ENCODE measurements at regions not wholly inside any gene's neighbourhood (a gene's known extent, or its start where the extent isn't known, plus 50 kb on each side); places are given as distances from the start of the nearest gene placed in this dataset.
A peak's percentile ranks its signal among the peaks of the same experiment; 100 is the strongest.
"Not testable (repeated sequence)": the region's sequence is repeated elsewhere in the genome, so short reads cannot be mapped to it uniquely, and the experiment has no call there.

DNA sequence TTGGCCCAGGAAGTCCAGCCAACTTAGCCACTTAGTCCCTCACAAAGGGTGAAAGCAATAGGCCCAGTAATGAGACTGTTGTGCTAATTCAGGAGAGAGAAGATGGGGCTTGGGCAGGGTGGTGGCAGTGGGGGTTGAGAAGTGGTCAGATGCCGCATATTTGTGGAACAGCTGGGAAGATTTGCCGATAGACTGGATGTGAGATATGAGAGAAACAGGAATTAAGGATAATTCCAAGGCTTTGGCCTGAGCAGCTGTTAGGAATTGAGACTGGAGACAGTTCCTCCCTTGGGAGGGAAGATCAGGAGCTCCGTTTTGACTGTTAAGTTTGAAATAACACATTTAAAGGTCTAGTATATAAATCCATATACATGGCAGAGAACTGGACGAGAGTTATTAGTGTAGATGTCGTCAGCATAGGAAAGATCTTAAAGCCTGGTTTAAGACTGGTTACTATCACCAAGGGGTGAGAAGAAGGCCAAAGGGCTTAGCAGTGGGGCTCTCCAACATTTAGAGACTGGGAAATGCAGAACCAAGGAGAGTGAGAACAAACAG is 323.7 kb upstream of the FAM78B start:
- Histone ChIP-seq H3K9me2 (replicated peaks; ENCODE audit: insufficient read depth, low read length) (no peaks in the 10 kb centered on the region), H3K4me2 (ENCODE audit: low read depth, low read length, poor library complexity, severe bottlenecking) (peak overlapping the region; percentile 79), H3K27me3 (ENCODE audit: low read length) (no peaks in the 10 kb centered on the region), H4K20me1 (ENCODE audit: insufficient read depth, low read depth, low read length) (no peaks in the 10 kb centered on the region), H3K79me2 (ENCODE audit: low read length) (no peaks in the 10 kb centered on the region), H2AFZ (ENCODE audit: low read length) (peak overlapping the region; percentile 63; the same call in 1 of the 2 replicates), H3K9ac (ENCODE audit: low read length) (peak overlapping the region; percentile 63), H3K27ac (ENCODE audit: low read length) (no peak overlapping the region), H3K9me3 (ENCODE audit: low read length) (no peaks in the 10 kb centered on the region), H3K4me3 (ENCODE audit: low read length) (peak overlapping the region; percentile 64), H3K4me1 (ENCODE audit: low read length) (peaks cover 14% of the 10 kb centered on the region), H3K36me3 (ENCODE audit: insufficient read depth, low read length) (no peaks in the 10 kb centered on the region)
- DNase-seq, result no peak

DNA sequence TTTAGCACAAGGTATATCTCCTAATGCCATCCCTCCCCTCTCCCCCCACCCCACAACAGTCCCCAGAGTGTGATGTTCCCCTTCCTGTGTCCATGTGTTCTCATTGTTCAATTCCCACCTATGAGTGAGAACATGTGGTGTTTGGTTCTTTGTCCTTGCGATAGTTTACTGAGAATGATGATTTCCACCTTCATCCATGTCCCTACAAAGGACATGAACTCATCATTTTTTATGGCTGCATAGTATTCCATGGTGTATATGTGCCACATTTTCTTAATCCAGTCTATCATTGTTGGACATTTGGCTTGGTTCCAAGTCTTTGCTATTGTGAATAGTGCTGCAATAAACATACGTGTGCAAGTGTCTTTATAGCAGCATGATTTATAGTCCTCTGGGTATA is 327.0 kb upstream of the FAM78B start:
- DNase-seq; H3K36me3 ChIP-seq (ENCODE audit: insufficient read depth, low read length); H3K4me2 ChIP-seq (ENCODE audit: low read depth, low read length, poor library complexity, severe bottlenecking); H2AFZ ChIP-seq (ENCODE audit: low read length); H3K9me3 ChIP-seq (ENCODE audit: low read length); H3K27ac ChIP-seq (ENCODE audit: low read length); H3K9ac ChIP-seq (ENCODE audit: low read length); H3K4me3 ChIP-seq (ENCODE audit: low read length); H4K20me1 ChIP-seq (ENCODE audit: insufficient read depth, low read depth, low read length); H3K79me2 ChIP-seq (ENCODE audit: low read length); H3K9me2 ChIP-seq (replicated peaks; ENCODE audit: insufficient read depth, low read length); H3K27me3 ChIP-seq (ENCODE audit: low read length): not testable (repeated sequence)
- H3K4me1 ChIP-seq (ENCODE audit: low read length), result peaks cover 14% of the 10 kb centered on the region

DNA sequence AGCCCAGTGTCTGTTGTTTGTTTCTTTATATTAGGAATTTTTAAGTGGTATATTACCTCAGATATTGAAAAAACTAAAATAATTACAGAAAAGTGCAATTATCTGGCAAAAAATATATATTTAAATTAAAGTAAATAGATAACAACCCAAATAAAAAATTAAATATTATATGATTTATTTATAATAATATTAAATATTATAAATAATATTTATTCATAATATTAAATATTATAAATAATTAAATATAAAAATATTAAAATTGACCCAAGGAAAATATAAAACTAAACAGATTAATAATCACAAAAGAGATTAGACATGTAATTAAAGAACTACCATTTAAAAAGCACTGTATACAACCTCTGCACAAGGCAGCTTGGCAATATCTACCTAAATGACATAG is 331.9 kb upstream of the POGK start:
- no peak overlapping the region for H3K9ac ChIP-seq (ENCODE audit: low read length)
- no peaks in the 10 kb centered on the region for H3K9me3 ChIP-seq (ENCODE audit: low read length)
- no peaks in the 10 kb centered on the region for H3K4me1 ChIP-seq (ENCODE audit: low read length)
- no peak overlapping the region for H2AFZ ChIP-seq (ENCODE audit: low read length)
- H4K20me1 ChIP-seq (ENCODE audit: insufficient read depth, low read depth, low read length), result no peaks in the 10 kb centered on the region
- no peaks in the 10 kb centered on the region for H3K9me2 ChIP-seq (replicated peaks; ENCODE audit: insufficient read depth, low read length)
- H3K36me3 ChIP-seq (ENCODE audit: insufficient read depth, low read length), result no peaks in the 10 kb centered on the region
- H3K4me2 ChIP-seq (ENCODE audit: low read depth, low read length, poor library complexity, severe bottlenecking), result no peak overlapping the region
- H3K27me3 ChIP-seq (ENCODE audit: low read length), result no peaks in the 10 kb centered on the region
- no peak for DNase-seq
- H3K27ac ChIP-seq (ENCODE audit: low read length), result no peak overlapping the region
- H3K79me2 ChIP-seq (ENCODE audit: low read length), result no peaks in the 10 kb centered on the region
- H3K4me3 ChIP-seq (ENCODE audit: low read length), result no peak overlapping the region

DNA sequence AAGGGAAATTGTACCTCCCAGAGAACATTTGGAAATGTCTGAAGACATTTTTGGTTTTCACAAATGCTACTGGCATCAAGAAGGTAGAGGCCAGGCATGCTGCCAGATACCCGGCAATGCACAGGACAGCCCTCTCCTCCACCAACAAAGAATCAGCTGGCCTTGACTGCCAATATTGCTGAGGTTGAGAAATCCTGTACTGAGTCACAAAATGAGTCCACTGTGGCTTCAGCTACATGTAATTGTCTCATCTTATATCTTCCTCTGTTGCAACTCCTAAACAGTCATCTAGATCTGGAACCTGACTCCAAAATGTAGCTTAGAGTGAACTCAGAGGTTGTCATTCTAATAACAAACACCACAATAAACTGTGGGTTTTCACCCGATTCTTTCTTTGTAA is 327.5 kb upstream of the POGK start:
- Histone ChIP-seq H3K79me2 (ENCODE audit: low read length) (no peaks in the 10 kb centered on the region), H3K4me2 (ENCODE audit: low read depth, low read length, poor library complexity, severe bottlenecking) (no peak overlapping the region), H3K9me3 (ENCODE audit: low read length) (no peaks in the 10 kb centered on the region), H3K9ac (ENCODE audit: low read length) (no peak overlapping the region), H3K4me3 (ENCODE audit: low read length) (no peak overlapping the region), H3K9me2 (replicated peaks; ENCODE audit: insufficient read depth, low read length) (no peaks in the 10 kb centered on the region), H3K4me1 (ENCODE audit: low read length) (no peaks in the 10 kb centered on the region), H3K36me3 (ENCODE audit: insufficient read depth, low read length) (no peaks in the 10 kb centered on the region), H2AFZ (ENCODE audit: low read length) (no peak overlapping the region), H3K27ac (ENCODE audit: low read length) (no peak overlapping the region), H4K20me1 (ENCODE audit: insufficient read depth, low read depth, low read length) (no peaks in the 10 kb centered on the region), H3K27me3 (ENCODE audit: low read length) (no peaks in the 10 kb centered on the region)
- DNase-seq, result no peak

DNA sequence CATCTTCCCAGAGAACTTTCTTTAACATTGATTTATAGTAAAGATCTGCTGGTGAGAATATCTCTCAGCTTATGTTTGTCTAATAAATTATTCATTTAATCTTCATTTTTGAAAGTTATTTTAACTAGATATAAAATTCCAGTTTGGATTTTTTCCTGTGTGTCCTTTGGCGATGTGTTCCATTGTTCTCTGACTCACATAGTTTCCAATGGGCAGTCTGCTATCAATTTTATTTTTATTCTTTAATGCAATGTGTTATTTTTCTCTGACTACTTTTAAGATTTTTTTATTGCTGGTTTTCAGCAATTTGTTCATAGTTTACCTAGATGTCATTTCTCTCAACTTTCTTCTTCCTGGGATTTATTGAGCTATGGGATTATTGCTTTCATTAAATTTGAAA is 325.2 kb upstream of the POGK start:
- Histone ChIP-seq H2AFZ (ENCODE audit: low read length) (no peak overlapping the region), H3K79me2 (ENCODE audit: low read length) (no peaks in the 10 kb centered on the region), H3K9ac (ENCODE audit: low read length) (no peak overlapping the region), H3K36me3 (ENCODE audit: insufficient read depth, low read length) (no peaks in the 10 kb centered on the region), H3K27ac (ENCODE audit: low read length) (no peak overlapping the region), H3K4me2 (ENCODE audit: low read depth, low read length, poor library complexity, severe bottlenecking) (no peak overlapping the region), H3K4me1 (ENCODE audit: low read length) (no peaks in the 10 kb centered on the region), H3K9me3 (ENCODE audit: low read length) (no peaks in the 10 kb centered on the region), H3K27me3 (ENCODE audit: low read length) (no peaks in the 10 kb centered on the region), H4K20me1 (ENCODE audit: insufficient read depth, low read depth, low read length) (no peaks in the 10 kb centered on the region), H3K4me3 (ENCODE audit: low read length) (no peak overlapping the region), H3K9me2 (replicated peaks; ENCODE audit: insufficient read depth, low read length) (no peaks in the 10 kb centered on the region)
- no peak for DNase-seq

DNA sequence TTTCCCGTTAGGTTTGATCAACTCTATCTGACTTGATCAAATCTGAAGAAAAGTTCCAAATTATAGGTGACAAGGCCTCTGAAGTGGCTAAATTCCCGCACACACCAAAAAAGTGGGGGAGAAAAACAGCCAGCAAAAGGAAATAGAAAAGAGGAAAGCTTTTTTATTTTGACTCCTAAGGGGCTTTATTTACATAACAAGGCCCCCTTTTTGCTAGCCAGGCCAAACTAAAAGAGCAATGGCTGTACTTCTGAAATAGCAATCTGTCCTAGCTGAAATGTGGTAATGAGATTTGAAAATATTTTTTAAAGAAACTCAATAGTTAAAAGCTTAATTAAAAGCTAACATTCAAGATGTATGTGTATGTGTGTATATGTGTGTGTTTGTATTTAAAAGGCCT is 311.5 kb upstream of the POGK start:
- Histone ChIP-seq H3K27me3 (ENCODE audit: low read length) (no peaks in the 10 kb centered on the region), H3K36me3 (ENCODE audit: insufficient read depth, low read length) (no peaks in the 10 kb centered on the region), H3K4me1 (ENCODE audit: low read length) (no peaks in the 10 kb centered on the region), H3K4me3 (ENCODE audit: low read length) (no peak overlapping the region), H3K4me2 (ENCODE audit: low read depth, low read length, poor library complexity, severe bottlenecking) (no peak overlapping the region), H3K27ac (ENCODE audit: low read length) (no peak overlapping the region), H4K20me1 (ENCODE audit: insufficient read depth, low read depth, low read length) (no peaks in the 10 kb centered on the region), H2AFZ (ENCODE audit: low read length) (no peak overlapping the region), H3K9me3 (ENCODE audit: low read length) (no peaks in the 10 kb centered on the region), H3K79me2 (ENCODE audit: low read length) (no peaks in the 10 kb centered on the region), H3K9me2 (replicated peaks; ENCODE audit: insufficient read depth, low read length) (no peaks in the 10 kb centered on the region), H3K9ac (ENCODE audit: low read length) (no peak overlapping the region)
- DNase-seq, result no peak

DNA sequence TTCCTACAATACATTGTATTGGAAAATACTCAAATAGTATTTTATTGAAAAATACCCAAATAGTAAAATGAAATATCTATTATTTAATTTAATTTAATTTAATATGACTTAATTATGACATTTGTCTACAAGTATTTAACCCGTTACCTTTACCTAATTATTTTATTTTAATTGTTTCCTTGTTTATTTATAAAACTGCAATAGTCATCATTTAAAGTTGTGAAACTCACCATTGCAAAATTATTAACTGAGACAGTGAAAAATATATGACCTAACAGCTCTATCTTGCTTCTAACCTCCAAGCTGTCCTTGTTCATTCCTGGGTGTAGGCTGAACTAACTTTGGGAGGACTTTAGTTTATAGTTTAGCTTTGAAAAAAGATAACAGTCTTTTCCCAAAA is 300.6 kb upstream of the POGK start:
- H3K9me3 ChIP-seq (ENCODE audit: low read length), result no peaks in the 10 kb centered on the region
- no peaks in the 10 kb centered on the region for H3K4me1 ChIP-seq (ENCODE audit: low read length)
- DNase-seq, result no peak
- no peaks in the 10 kb centered on the region for H3K36me3 ChIP-seq (ENCODE audit: insufficient read depth, low read length)
- no peak overlapping the region for H3K4me3 ChIP-seq (ENCODE audit: low read length)
- H4K20me1 ChIP-seq (ENCODE audit: insufficient read depth, low read depth, low read length), result no peaks in the 10 kb centered on the region
- no peak overlapping the region for H3K4me2 ChIP-seq (ENCODE audit: low read depth, low read length, poor library complexity, severe bottlenecking)
- H3K9ac ChIP-seq (ENCODE audit: low read length), result no peak overlapping the region
- H3K79me2 ChIP-seq (ENCODE audit: low read length), result no peaks in the 10 kb centered on the region
- H3K27ac ChIP-seq (ENCODE audit: low read length), result no peak overlapping the region
- no peaks in the 10 kb centered on the region for H3K27me3 ChIP-seq (ENCODE audit: low read length)
- no peaks in the 10 kb centered on the region for H3K9me2 ChIP-seq (replicated peaks; ENCODE audit: insufficient read depth, low read length)
- no peak overlapping the region for H2AFZ ChIP-seq (ENCODE audit: low read length)

DNA sequence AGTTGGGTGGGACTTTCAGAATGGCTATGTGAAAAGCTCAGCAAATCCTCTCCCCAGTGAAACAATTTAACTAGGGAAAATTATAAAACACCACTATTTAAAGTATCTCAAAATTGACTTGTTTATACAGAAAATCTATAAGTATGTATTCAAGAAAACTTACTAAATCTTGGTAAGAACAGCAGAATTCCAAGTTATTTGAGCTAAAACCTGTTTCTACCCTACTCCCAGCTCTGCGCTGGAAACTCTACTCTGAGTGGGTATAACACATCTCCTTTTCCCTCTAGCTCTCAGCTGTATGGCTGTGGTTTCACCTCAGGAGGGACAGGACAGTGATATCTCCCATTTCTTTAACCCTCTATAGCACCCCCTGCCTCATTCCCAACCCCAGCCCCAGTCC is 295.2 kb upstream of the POGK start:
- H3K4me2 ChIP-seq (ENCODE audit: low read depth, low read length, poor library complexity, severe bottlenecking), result no peak overlapping the region
- no peak overlapping the region for H2AFZ ChIP-seq (ENCODE audit: low read length)
- no peak overlapping the region for H3K4me3 ChIP-seq (ENCODE audit: low read length)
- H3K27ac ChIP-seq (ENCODE audit: low read length), result no peak overlapping the region
- H3K4me1 ChIP-seq (ENCODE audit: low read length), result no peaks in the 10 kb centered on the region
- no peaks in the 10 kb centered on the region for H3K27me3 ChIP-seq (ENCODE audit: low read length)
- H3K9me2 ChIP-seq (replicated peaks; ENCODE audit: insufficient read depth, low read length), result no peaks in the 10 kb centered on the region
- H4K20me1 ChIP-seq (ENCODE audit: insufficient read depth, low read depth, low read length), result no peaks in the 10 kb centered on the region
- no peak for DNase-seq
- no peaks in the 10 kb centered on the region for H3K9me3 ChIP-seq (ENCODE audit: low read length)
- no peaks in the 10 kb centered on the region for H3K79me2 ChIP-seq (ENCODE audit: low read length)
- no peaks in the 10 kb centered on the region for H3K36me3 ChIP-seq (ENCODE audit: insufficient read depth, low read length)
- H3K9ac ChIP-seq (ENCODE audit: low read length), result no peak overlapping the region

DNA sequence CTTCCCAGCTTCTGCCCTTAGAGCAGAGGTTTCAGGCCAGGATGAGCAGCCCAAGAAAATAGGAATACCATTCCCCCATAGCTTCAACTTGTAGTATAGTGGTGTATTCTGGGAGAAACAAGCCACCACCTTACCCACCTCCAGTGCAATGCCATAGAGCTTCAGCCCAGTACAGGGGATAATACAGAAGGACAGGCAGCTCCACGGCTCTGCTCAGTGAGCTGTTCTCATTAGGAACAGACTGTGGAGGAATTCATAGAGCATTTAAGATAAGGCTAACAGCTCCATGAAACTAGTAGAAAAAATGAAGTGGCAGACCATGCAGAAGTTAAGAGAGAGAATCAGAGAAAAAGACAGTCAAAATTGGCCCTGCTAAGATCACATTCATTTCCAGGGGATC is 294.7 kb upstream of the POGK start:
- H2AFZ ChIP-seq (ENCODE audit: low read length), result no peak overlapping the region
- no peaks in the 10 kb centered on the region for H3K79me2 ChIP-seq (ENCODE audit: low read length)
- H3K36me3 ChIP-seq (ENCODE audit: insufficient read depth, low read length), result no peaks in the 10 kb centered on the region
- no peaks in the 10 kb centered on the region for H3K27me3 ChIP-seq (ENCODE audit: low read length)
- no peaks in the 10 kb centered on the region for H3K9me2 ChIP-seq (replicated peaks; ENCODE audit: insufficient read depth, low read length)
- H3K27ac ChIP-seq (ENCODE audit: low read length), result no peak overlapping the region
- H3K4me1 ChIP-seq (ENCODE audit: low read length), result no peaks in the 10 kb centered on the region
- H3K9ac ChIP-seq (ENCODE audit: low read length), result no peak overlapping the region
- DNase-seq, result no peak
- no peaks in the 10 kb centered on the region for H3K9me3 ChIP-seq (ENCODE audit: low read length)
- no peak overlapping the region for H3K4me2 ChIP-seq (ENCODE audit: low read depth, low read length, poor library complexity, severe bottlenecking)
- no peaks in the 10 kb centered on the region for H4K20me1 ChIP-seq (ENCODE audit: insufficient read depth, low read depth, low read length)
- H3K4me3 ChIP-seq (ENCODE audit: low read length), result no peak overlapping the region

All from Karpas-422 (cell line).